Muscle of arm (tissue), 1 donor: ENCODE measurements at regions not wholly inside any gene's neighbourhood (a gene's known extent, or its start where the extent isn't known, plus 50 kb on each side); places are given as distances from the start of the nearest gene placed in this dataset.

ENCODE experiments used
- DNase-seq: peaks from one replicate; pipeline ENCODE4 v3.0.0-alpha.2; 2013

GRCh38 chr16:64892835-64893785 lies 228.8 kb downstream of the CDH11 start:
- no peak for DNase-seq

GRCh38 chr16:64889446-64889845 lies 232.4 kb downstream of the CDH11 start:
- no peak for DNase-seq

DNA sequence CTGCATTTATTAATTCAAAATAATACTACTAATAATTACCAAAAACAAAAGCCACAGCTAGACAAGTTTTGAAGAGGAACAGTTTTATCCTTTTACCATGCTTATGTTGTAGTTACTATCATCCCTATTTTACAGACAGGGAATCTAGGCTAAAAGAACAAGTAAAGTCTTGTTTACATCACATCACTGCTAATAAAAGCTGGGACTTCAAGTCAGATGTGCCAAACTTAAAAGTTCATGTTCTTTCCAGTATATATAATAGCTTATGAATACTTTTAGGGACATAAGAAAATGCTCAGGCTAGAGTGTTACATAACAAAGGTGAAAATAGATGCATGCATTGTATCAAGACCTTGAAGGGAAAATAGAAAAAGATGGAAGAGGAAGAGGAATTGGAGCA lies 234.2 kb downstream of the CDH11 start:
- no peak for DNase-seq

DNA sequence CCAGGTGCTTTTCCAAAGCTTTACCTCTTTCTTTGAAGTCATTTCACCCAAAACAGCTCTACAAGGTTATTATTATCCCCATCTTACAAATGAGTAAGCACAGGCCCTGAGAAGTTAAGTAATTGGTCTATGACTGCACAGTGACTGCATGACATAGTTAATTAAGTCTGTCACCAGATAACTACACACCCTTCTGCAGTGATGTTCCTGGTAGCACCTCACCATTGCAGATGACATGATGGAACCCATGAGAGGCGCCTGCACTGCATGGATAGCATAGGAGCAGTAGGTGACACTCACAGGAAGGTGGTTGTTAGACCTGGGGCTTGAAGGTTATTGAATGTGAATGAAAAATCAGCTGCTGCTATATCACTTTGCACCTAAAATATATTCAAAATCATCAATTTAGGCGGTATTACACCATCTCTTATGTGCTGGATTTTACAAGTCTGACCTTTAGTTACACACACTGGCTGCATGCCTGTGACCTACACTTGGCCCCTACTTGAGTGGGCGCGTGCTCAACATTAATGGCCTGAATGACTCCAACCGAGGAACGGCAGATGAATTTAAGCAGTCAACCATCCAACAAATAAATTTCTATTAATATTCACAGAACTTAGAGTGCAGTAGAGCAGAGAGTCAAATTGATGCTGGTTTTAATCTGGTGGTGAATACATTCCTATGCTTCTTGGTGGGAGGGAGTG lies 239.6 kb downstream of the CDH11 start:
- DNase-seq = peak; percentile 27

GRCh38 chr16:64880994-64881393 lies 240.9 kb downstream of the CDH11 start:
- DNase-seq = no peak

DNA sequence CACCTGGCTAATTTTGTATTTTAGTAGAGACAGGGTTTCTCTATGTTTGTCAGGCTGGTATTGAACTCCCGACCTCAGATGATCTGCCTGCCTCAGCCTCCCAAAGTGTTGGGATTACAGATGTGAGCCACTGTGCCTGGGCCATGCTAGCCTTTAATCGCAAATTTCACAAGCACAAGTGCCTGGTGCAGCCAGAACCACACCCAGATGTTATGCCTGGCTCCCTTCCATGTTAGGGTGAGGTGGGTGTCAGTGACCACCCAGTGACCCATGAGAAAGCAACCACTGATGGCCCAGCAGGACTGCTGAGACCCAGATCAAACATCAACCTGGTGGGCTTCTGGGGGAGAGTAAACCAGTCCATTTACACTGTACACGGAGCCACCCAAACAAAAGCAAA lies 241.9 kb downstream of the CDH11 start:
- DNase-seq = no peak

GRCh38 chr16:64878940-64879339 lies 242.9 kb downstream of the CDH11 start:
- DNase-seq = peak; percentile 21

DNA sequence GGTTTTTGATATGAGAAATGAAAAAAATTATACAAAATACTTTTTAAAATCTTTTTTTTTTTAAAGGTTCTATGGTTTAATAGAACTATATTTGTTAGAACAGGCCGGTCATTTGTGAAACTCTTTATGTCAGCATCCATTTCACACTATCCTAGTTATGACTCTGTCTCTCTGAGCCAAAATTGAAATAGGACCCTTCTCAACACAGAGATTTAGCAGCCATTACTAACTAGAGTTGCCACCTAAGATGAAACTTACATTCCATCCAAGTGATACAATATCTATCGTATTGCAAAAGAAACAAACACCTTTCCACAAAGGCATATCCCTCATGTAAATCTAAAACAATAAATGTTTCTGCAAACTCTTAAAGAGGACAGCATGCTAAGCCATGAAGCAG lies 249.8 kb downstream of the CDH11 start:
- no peak for DNase-seq

DNA sequence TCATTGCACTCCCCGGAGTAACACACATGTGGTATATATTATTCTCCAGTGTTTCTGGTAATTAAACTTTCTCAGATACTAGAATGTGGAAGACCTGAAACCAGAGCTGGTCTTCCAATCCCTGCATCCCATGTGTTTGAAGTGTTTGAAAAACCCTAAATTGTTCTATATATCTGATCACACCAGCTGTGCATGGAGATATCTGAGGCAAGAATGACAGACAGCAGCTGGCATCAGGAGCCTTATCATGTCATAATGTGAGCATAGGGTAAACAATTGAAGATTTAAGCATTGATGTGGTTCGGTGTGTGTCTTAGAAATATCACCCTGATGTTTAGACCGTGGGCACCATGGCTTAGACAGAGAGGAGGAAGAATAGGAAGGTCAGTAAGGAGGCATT lies 251.0 kb downstream of the CDH11 start:
- no peak for DNase-seq

GRCh38 chr16:64869781-64870180 lies 252.1 kb downstream of the CDH11 start:
- no peak for DNase-seq

GRCh38 chr16:64866021-64866420 lies 255.8 kb downstream of the CDH11 start:
- no peak for DNase-seq

DNA sequence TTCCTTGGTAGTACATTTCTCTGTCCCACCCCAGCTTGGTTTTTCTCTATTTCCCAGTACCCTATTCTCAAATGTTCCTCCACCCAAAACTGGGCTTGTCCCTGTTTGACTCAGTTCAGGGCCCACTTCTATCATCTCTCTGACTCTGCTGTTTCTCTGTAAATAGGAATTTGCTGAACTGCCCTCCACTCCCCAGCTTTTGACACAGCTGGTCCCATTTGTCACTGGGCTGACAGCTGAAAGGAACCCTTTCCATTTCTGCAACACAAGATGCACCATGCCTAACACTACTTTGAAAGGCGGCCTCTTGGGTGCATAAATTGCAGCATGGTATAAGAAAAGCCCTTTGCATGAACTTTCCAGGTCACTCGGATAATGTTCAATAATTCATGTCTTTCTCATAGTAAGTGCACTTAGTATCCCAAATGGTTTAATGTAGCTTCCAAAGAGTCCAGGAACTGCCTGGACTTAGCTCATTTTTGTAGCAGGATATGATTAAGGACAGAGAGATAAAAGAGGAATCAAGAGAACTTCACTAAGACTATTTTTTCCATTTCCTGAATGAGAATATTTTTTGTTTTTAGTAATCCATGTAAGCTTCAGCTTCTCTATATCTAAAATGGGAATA lies 256.7 kb downstream of the CDH11 start:
- peak; percentile 45 for DNase-seq

DNA sequence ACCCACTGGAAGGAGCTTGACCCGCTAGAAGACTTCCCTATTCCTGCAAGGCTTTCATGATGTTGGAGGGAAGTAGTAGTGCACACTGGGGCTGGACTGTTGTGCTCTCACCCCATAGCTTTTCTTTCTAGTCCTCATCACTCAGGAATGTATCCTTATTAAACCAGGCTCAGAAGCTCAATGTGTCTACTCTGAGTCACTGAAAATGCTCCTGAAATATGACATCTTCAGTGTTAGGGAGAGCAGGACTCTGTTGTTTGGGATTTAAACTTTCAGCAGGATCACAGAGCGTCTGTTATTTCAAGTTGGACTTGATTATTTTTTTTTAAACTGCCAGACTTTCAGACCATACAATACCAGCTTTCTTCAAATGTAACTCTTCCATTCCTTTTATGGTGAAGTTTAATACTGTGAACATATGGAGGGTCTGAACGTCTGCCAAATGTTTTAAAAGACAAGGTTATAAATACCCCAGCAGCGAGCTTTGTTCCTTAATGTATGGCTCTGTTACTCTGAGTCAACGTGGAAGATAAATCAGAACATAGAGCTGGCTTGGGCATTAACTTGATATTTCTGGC lies 257.5 kb downstream of the CDH11 start:
- peak; percentile 59 for DNase-seq

DNA sequence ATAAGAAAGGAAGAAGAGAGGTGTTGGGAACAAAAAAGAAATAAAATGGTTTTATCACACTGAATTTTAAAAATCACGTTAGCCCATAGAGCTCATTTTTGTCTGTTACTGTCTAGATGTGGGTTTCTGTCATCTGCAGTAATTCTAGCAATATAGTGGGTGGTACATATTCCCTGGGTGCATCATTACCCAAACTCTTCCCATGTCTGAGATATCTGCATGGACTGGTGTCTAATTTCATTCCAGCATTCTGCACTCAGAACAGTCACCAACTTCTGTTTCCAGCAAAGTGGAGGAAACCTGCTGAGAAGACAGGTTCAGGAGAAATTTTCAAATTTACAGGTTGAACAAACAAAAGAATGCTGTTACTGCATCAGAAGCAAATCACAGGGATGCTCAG lies 263.8 kb downstream of the CDH11 start:
- DNase-seq = no peak

DNA sequence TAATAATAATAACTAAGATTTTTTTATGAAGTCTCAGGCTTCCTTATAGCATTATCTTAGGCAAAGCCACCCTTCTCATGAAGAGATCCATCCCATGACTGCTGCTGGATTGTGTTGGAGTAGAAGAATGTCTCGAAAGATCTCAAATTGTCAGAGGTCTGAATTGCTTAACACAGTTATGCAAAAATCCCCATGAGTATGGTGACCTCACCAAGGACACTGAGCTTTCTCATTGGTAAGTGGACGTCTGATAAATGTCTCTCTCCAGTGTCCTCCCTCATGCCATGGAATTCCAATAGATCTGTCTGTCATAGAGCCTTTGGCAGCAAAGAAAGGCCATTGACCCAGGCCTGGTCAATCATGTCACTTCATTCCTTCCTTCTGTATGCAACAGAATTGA lies 264.5 kb downstream of the CDH11 start:
- DNase-seq = no peak

GRCh38 chr16:64853551-64853950 lies 268.3 kb downstream of the CDH11 start:
- DNase-seq = no peak

DNA sequence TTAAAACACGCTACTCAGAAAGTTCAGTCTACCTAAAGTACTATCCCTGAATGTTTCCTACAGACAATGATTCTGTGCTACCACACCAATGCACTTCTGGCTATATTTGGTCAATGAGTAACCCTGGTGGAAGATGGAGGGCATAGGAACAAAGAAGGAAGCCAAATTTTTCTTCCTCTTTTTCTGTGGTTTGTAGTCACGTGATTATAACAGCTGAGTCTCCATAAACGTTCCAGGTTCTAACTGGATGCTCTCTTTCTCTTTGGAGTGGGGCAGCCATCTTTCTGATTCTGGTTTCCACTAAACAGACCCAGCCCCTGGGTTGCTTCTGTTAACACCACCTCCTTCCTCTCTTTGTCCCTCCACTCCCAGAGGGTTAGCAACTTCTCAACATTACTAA lies 274.9 kb downstream of the CDH11 start:
- no peak for DNase-seq

DNA sequence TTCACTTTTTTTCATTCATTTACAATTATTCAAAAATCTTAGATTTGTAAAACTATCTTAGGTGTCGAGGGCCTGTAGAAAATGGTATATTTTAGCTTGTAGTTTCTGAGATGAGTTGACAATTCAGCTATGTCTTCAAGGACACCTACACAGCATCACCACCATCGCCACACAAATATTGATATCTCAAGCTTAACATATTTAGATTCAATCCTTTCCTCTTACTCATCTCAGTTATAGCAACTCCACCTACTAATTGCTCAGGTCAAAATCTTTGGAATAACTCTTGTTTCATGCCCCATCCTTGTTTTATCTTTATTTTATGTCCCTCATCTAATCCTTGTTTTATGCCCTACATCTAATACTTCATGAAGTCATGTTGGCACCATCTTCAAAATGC lies 276.8 kb downstream of the CDH11 start:
- DNase-seq = no peak

DNA sequence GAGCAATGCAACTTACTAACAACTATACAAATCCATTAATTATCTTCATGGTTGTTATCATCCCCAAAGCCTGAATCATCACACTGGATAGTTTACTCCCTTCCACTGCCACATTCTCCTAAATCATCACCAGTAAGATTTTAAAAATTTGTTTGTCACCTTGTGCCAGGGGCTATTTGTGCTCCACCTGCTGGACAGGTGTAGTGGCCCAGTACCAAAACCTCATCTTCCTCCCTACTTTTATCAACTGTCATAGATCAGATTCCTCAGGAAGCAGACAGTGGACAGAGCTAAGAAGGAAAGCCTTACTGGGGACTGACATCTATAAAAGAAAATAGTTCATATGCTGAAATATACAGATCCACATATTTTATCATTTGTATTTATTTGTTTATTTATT lies 280.4 kb downstream of the CDH11 start:
- no peak for DNase-seq

GRCh38 chr16:64841071-64841470 lies 280.8 kb downstream of the CDH11 start:
- DNase-seq = no peak

DNA sequence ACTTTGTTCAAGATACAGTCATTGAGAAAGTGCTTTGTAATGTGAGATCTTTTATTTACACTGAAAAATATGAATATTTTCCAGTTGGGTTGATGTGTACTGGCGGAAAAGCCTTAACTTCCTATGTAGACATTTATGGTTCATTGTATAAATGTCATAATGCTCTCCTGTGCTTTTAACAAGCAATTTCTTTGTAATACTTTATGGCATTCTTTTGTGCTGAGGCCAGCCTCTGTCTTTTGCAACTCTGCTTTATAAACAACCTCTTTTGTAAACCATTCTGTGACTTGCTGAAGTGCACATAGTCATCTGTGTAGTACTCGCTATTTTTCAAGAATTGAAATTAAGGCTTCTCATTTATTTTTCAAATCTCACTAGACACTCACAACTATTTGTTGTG lies 291.2 kb downstream of the CDH11 start:
- no peak for DNase-seq

- DNase-seq = no peak
Observed at GRCh38 chr16:64829678-64830077, 292.2 kb downstream of the CDH11 start.
